ENCODE measurements at regions not wholly inside any gene's neighbourhood (a gene's known extent, or its start where the extent isn't known, plus 50 kb on each side); places are given as distances from the start of the nearest gene placed in this dataset.
A peak's percentile ranks its signal among the peaks of the same experiment; 100 is the strongest.

GRCh38 chr16:80123189-80123588, 417.6 kb upstream of the DYNLRB2 start:
- no peak for TF ChIP-seq ISL1 (CRISPR knock-in tag; IDR thresholded peaks at IDR 0.05)
- TF ChIP-seq GLIS3 (CRISPR knock-in tag; IDR thresholded peaks at IDR 0.05), result no peak
- TF ChIP-seq, protein P1, sequence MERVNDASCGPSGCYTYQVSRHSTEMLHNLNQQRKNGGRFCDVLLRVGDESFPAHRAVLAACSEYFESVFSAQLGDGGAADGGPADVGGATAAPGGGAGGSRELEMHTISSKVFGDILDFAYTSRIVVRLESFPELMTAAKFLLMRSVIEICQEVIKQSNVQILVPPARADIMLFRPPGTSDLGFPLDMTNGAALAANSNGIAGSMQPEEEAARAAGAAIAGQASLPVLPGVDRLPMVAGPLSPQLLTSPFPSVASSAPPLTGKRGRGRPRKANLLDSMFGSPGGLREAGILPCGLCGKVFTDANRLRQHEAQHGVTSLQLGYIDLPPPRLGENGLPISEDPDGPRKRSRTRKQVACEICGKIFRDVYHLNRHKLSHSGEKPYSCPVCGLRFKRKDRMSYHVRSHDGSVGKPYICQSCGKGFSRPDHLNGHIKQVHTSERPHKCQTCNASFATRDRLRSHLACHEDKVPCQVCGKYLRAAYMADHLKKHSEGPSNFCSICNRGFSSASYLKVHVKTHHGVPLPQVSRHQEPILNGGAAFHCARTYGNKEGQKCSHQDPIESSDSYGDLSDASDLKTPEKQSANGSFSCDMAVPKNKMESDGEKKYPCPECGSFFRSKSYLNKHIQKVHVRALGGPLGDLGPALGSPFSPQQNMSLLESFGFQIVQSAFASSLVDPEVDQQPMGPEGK (CRISPR knock-in tag; IDR thresholded peaks at IDR 0.05; ENCODE audit: borderline replicate concordance), result no peak
- TF ChIP-seq CSDC2 (CRISPR knock-in tag; IDR thresholded peaks at IDR 0.05), result no peak
- TF ChIP-seq CSRNP3 (CRISPR knock-in tag; IDR thresholded peaks at IDR 0.05), result no peak
- no peak for TF ChIP-seq ZFP3 (CRISPR knock-in tag; IDR thresholded peaks at IDR 0.05)
- no peak for TF ChIP-seq BACH2 (CRISPR knock-in tag; IDR thresholded peaks at IDR 0.05; ENCODE audit: borderline replicate concordance)
- TF ChIP-seq ARNTL (CRISPR knock-in tag; IDR thresholded peaks at IDR 0.05; ENCODE audit: borderline replicate concordance, low read depth), result no peak
- no peak for TF ChIP-seq ZNF8 (CRISPR knock-in tag; IDR thresholded peaks at IDR 0.05)
- TF ChIP-seq RARB (CRISPR knock-in tag; IDR thresholded peaks at IDR 0.05), result no peak
- no peak for TF ChIP-seq CREB5 (CRISPR knock-in tag; IDR thresholded peaks at IDR 0.05; ENCODE audit: low read depth)
- no peak for TF ChIP-seq ZC3H10 (CRISPR knock-in tag; IDR thresholded peaks at IDR 0.05)
- no peak for TF ChIP-seq ZNF565 (CRISPR knock-in tag; conservative IDR thresholded peaks at IDR 0.05; ENCODE audit: low read depth)
- TF ChIP-seq TCF4 (CRISPR knock-in tag; IDR thresholded peaks at IDR 0.05; ENCODE audit: borderline replicate concordance), result no peak
- TF ChIP-seq ZFP30 (CRISPR knock-in tag; IDR thresholded peaks at IDR 0.05), result no peak
- no peak for TF ChIP-seq TSHZ2 (CRISPR knock-in tag; IDR thresholded peaks at IDR 0.05)
- TF ChIP-seq ESRRG (CRISPR knock-in tag; IDR thresholded peaks at IDR 0.05), result no peak
- no peak for TF ChIP-seq OSR1 (CRISPR knock-in tag; IDR thresholded peaks at IDR 0.05)
- TF ChIP-seq TOX (CRISPR knock-in tag; IDR thresholded peaks at IDR 0.05; ENCODE audit: borderline replicate concordance), result no peak
- ATAC-seq, result no peak

DNA sequence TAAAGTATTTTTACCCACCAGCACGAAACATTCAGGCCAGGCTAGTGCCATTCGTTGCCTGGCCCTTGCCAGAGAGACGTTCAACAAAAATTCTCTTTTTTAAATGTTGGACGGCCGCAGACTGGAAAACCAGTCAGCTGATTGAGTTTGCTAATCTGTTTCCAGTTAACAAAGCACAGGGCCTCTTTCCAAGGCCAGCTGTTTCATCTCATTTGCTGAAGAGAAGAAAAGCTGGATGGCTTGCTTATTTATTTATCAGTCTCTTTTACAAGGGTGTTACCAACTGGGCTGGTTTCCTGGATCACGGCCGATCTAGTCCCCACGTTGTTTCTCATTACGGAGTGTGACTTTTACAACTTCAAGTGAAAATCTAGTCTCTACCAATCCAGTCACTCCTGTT, 418.7 kb upstream of the DYNLRB2 start:
- no peak; the same call in 2 of the 3 replicates for ATAC-seq
- TF ChIP-seq PPARA (CRISPR knock-in tag; IDR thresholded peaks at IDR 0.05; ENCODE audit: borderline replicate concordance) (no peak), CSRNP3 (CRISPR knock-in tag; IDR thresholded peaks at IDR 0.05) (no peak), ISL1 (CRISPR knock-in tag; IDR thresholded peaks at IDR 0.05) (no peak), TCF4 (CRISPR knock-in tag; IDR thresholded peaks at IDR 0.05; ENCODE audit: borderline replicate concordance) (peak; percentile 93), ZFP3 (CRISPR knock-in tag; IDR thresholded peaks at IDR 0.05) (no peak), ARNTL (CRISPR knock-in tag; IDR thresholded peaks at IDR 0.05; ENCODE audit: borderline replicate concordance, low read depth) (no peak), CSDC2 (CRISPR knock-in tag; IDR thresholded peaks at IDR 0.05) (no peak), ZFP30 (CRISPR knock-in tag; IDR thresholded peaks at IDR 0.05) (no peak), SNAI2 (CRISPR knock-in tag; IDR thresholded peaks at IDR 0.05) (no peak), TSHZ2 (CRISPR knock-in tag; IDR thresholded peaks at IDR 0.05) (peak; percentile 87; the same call in 1 of the 2 replicates)
